Mucosa of rectum (tissue), 2 donors: ENCODE measurements at regions not wholly inside any gene's neighbourhood (a gene's known extent, or its start where the extent isn't known, plus 50 kb on each side); places are given as distances from the start of the nearest gene placed in this dataset.
"Not testable (repeated sequence)": the region's sequence is repeated elsewhere in the genome, so short reads cannot be mapped to it uniquely, and the experiment has no call there.

Experiments used
- H3K27ac ChIP-seq, 2 donors: one replicate each; pipeline ENCODE4 v1.7.0; 2013; ENCODE audit warnings: inconsistent platforms in 2 of 2, low read depth in 2 of 2, low read length in 2 of 2
- H3K27me3 ChIP-seq, 2 donors: one replicate each; pipeline ENCODE4 v1.7.0; 2013; ENCODE audit warnings: low read length in 2 of 2; ENCODE audit not compliant: control insufficient read depth in 2 of 2, insufficient read depth in 2 of 2
- H3K36me3 ChIP-seq, 2 donors: one replicate each; pipeline ENCODE4 v1.7.0; 2013; ENCODE audit warnings: low read length in 2 of 2; ENCODE audit not compliant: control insufficient read depth in 2 of 2, insufficient read depth in 2 of 2
- H3K4me1 ChIP-seq, 2 donors: one replicate each; pipeline ENCODE4 v1.7.0; 2013; ENCODE audit warnings: low read length in 2 of 2, mild to moderate bottlenecking in 1 of 2; ENCODE audit not compliant: control insufficient read depth in 2 of 2, insufficient read depth in 2 of 2
- H3K4me3 ChIP-seq, 2 donors: one replicate each; pipeline ENCODE4 v1.7.0; 2013; ENCODE audit warnings: low read length in 2 of 2
- H3K9ac ChIP-seq, 2 donors: one replicate each; pipeline ENCODE4 v1.7.0; 2013; ENCODE audit warnings: low read length in 2 of 2, low read depth in 1 of 2, mild to moderate bottlenecking in 1 of 2
- H3K9me3 ChIP-seq, 2 donors: one replicate each; pipeline ENCODE4 v1.7.0; 2013; ENCODE audit warnings: low read length in 2 of 2; ENCODE audit not compliant: control insufficient read depth in 2 of 2
- donor health status: healthy.
- donor health status: Normal muscosa, but diverticular disease.

DNA sequence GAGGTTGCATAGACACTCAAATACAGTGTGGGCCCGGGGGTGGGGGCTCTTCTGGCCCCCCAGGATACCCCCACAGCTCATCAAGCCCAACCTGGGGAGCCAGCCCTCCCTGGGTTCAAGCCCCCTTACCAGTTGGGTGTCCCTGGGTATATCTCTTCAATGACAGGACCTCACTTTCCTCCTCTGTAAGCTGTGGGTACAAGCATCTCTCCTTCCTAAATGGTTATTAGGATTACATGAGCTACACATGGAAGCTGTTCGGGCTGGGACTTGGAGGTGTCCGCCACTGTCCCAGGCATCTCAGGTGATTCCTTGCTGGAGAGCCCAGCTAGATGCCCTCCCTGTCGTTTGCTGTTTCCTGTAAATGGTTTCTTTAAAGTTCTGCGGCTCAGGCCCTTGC is 103.5 kb downstream of the CRLF3 start:
- H3K27me3 ChIP-seq, H3K4me1 ChIP-seq, H3K9ac ChIP-seq, H3K9me3 ChIP-seq, H3K27ac ChIP-seq, H3K36me3 ChIP-seq, H3K4me3 ChIP-seq: not testable (repeated sequence)

DNA sequence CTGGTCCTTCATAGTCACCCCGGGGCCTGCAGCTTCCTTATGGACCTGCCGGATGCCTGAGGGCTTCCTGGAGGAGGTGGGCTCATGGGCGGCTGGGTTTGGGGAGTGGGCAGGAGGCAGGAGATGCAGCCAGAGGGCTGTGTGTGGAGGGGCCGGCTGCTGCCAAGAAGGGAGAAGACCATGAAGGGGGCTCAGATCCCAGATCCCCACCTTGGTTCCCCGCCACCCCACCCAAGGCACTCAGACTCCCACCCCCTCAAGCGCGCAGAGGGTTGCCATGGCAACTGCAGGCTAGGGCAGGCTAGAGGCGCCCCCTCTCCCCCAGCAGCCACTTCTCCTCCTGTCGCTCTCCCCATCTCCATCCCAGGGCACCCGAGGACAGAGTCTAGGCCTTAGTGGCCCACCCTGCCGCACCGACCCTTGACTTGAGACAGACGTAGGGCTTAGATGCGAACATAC is 104.5 kb downstream of the CRLF3 start:
- no peaks in the 10 kb centered on the region for H3K9me3 ChIP-seq
- no peak overlapping the region for H3K27ac ChIP-seq
- H3K4me3 ChIP-seq, result no peak overlapping the region
- H3K4me1 ChIP-seq, result no peaks in the 10 kb centered on the region
- no peaks in the 10 kb centered on the region for H3K36me3 ChIP-seq
- no peaks in the 10 kb centered on the region for H3K27me3 ChIP-seq
- H3K9ac ChIP-seq, result no peak overlapping the region

DNA sequence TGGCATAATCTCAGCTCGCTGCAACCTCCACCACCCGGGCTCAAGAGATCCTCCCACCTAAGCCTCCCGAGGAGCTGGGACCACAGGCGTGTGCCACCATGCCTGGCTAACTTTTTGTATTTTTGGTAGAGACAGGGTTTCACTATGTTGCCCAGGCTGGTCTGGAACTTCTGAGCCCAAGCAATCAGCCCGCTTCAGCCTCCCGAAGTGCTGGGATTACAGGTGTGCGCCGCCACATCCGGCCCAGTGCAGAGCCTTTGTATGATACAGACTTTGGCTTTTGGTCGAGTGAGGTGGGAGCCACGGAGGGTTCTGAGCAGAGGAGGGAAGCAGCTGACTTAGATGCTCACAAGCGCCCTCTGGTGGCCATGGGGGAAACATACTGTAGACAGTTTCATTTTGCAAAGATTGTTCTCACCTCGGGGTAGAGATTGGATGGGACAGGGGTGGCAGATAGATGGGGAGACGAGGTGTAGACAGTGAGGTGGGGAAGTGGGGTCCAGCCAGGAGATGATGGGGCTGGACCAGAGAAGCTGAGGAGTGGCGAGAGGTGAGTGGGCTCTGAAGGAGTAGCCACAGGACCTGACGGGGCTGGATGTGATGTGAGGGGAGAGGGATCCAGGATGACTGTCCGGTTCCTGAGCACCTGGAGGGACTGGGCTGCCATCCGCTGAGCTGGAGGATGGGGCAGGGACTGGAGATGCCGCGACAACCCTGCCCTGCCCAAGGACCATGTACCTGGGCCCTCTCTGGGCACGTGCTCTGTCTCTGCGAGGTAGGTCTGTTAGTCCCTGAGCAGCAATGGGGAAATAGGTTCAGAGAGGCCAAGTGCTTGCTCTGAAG is 105.1 kb downstream of the CRLF3 start:
- H3K27me3 ChIP-seq, H3K36me3 ChIP-seq, H3K4me3 ChIP-seq, H3K27ac ChIP-seq, H3K4me1 ChIP-seq, H3K9me3 ChIP-seq, H3K9ac ChIP-seq: not testable (repeated sequence)

DNA sequence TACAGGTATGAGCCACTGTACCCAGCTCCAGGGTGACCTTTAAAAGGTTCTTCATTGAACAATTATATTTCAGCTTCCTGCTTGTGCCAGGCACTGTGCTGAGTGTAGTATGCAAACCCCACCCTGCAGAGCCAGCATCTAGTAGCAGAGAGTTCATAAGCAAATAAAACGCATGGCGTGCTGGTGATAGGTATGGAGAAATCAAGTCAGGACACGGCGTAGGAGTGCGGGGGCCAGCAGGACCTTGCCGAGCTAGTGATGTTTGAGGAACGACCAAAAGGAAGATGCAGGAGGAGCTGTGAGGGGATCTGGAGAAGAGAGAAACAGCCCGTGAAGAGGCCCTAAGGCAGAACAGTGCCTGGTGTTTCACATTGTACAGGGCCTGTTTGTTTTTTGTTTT is 105.8 kb downstream of the CRLF3 start:
- H3K27ac ChIP-seq, H3K4me3 ChIP-seq, H3K27me3 ChIP-seq, H3K36me3 ChIP-seq, H3K4me1 ChIP-seq, H3K9ac ChIP-seq, H3K9me3 ChIP-seq: not testable (repeated sequence)

DNA sequence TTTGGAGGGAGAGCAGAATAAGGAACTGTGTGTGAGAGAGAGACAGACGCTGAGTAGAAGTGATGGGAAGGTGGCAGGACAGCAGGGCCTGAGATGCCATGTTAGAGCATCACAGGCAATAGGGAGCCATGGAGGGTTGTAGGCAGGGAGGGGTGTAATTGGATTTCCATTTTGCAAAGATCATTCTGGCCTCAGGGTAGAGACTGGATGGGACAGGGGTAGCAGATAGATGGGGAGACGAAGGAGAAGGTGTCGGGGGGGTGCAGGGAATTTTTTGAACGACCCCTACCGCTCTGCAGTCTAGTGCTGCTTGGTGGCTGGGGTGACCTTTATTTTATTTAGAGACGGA is 106.4 kb downstream of the CRLF3 start:
- H3K36me3 ChIP-seq, H3K9ac ChIP-seq, H3K27ac ChIP-seq, H3K9me3 ChIP-seq, H3K4me3 ChIP-seq, H3K4me1 ChIP-seq, H3K27me3 ChIP-seq: not testable (repeated sequence)

DNA sequence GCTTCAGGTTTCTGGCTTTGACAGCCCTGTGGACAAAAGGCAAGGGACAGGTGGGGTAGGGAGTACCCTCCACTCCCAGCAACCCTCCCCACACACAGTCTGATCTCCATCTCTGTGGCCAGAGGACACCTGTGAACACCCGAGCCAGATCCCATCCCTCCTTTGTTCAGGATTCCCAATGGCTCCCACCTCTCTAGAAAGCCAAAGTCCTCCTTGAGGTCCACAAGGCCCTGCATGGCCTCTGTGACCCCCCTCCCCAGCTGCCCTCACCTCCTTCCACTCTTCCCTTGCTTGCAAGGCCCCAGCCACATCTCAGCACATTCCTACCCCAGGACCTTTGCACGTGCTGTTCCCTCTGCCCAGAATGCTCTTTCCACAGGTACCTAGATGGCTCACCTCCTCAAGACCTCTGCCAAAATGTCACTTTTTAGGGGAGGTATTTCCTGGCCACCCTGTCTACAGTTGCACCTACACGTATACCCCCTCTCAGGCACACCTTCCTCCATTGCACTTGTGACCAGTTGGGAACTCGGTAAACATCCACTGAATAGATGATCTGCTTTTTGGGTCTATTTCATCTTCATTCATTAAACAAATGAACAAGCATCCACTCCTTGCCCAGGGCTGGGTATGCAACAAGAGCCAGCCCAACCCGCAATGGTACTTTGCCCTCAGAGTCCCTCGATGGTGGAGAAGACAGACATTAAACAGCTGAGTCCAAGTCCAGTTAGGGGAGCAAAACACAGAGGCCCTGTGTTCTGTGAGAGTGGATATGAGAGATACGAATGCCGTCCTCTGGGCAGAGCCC is 107.0 kb downstream of the CRLF3 start:
- Histone ChIP-seq H3K9me3 (no peaks in the 10 kb centered on the region), H3K9ac (no peak overlapping the region), H3K27me3 (no peaks in the 10 kb centered on the region), H3K4me1 (no peaks in the 10 kb centered on the region), H3K36me3 (no peaks in the 10 kb centered on the region), H3K27ac (no peak overlapping the region), H3K4me3 (no peak overlapping the region)

DNA sequence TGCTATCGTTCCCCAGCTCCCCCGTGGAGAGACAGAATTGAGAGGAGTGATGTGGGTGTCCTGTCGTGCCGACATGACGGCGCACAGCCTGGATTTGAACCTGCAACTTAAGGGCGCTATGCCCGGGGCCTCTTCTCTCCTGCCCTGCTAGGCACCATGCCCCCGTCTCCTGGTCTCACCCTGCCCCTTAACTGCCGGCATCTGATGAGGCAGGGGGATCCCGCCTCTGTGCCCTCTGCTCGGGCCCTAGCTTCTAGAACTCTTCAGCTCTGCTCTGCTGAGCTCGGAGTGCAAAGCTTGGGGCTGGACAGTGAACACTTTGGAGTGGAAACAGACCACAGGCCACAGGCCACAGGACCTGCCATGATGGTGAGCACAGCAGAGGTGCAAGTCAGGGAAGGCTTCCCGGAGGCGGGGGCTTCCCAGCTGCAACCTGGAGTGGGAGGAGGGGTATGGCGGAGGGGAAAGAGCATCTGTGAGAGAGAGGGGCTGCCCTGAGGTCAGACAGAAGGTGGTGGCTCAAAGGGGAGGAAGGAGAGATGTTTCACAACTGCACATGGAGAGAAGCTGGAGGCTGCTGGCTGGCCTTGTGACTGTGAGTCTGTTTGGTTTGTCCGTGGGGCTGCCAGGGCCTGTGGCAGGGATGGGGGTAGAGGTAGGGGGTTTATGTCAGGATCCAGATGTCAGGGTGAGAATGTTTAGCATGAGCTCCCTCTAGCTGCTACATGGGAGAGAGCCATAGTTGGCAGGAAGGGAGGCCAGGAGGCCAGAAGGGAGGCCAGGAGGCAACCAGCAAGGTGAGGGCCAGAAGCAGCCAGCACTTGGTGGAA is 107.8 kb downstream of the CRLF3 start:
- H3K27ac ChIP-seq, result no peak overlapping the region
- no peaks in the 10 kb centered on the region for H3K4me1 ChIP-seq
- H3K27me3 ChIP-seq, result no peaks in the 10 kb centered on the region
- H3K9me3 ChIP-seq, result no peaks in the 10 kb centered on the region
- H3K9ac ChIP-seq, result no peak overlapping the region
- H3K4me3 ChIP-seq, result no peak overlapping the region
- H3K36me3 ChIP-seq, result no peaks in the 10 kb centered on the region

DNA sequence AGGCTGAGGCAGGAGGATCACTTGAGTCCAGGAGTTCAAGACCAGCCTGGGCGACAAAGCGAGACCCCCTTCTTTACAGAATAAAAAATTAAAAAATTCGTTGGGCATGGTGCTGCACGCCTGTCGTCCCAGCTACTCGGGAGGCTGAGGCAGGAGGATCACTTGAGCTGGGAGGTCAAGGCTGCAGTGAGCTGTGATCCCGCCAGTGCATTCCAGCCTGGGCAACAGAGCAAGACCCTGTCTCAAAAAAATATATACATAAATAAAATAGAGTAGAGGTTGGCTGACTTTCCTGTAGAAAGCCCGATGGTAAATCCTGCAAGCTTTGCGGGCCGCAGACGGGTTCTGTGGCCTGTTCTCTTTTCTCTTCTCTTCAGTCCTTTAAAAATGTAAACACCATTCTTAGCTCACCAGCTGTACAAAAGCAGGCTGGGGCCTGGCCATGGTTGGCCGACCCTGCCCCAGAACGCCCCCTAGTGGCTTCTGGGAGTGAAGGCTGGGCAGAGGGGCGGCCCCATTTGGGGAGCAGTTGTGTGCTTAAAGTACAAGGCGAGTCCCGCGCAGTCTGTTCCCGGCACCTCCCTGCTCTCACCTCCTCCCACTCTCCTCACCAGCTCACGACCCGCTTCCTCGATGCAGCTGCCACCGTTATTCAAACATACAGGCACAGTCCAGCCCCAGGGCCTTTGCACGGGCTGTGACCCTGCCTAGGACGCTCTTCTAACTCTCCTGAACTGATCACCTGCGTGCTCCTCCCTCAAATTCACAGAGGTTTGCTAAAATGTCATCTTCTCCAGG is 109.5 kb downstream of the CRLF3 start:
- not testable (repeated sequence) for H3K27ac ChIP-seq, H3K9me3 ChIP-seq, H3K9ac ChIP-seq, H3K36me3 ChIP-seq, H3K4me1 ChIP-seq, H3K4me3 ChIP-seq, H3K27me3 ChIP-seq

DNA sequence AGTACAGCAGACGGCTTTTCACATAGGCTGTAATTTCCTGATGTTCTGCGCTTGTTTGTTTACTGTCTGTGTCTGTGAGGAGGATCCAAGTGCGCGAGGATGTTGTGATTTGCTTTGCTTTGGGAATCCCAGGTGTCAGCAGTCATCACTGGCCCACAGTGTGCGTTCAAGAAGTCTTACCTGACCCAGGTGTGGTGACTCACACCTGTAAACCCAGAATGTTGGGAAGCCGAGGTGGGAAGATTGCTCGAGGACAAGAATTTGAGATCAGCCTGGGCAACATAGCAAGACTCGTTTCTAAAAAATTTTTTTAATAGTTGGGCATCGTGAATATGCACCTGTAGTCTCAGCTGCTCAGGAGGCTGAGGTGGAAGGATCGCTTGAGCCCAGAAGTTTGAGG is 110.7 kb downstream of the CRLF3 start:
- H3K4me3 ChIP-seq, H3K36me3 ChIP-seq, H3K9me3 ChIP-seq, H3K4me1 ChIP-seq, H3K27ac ChIP-seq, H3K9ac ChIP-seq, H3K27me3 ChIP-seq: not testable (repeated sequence)
